Ishikawa (cell line): ENCODE measurements at regions not wholly inside any gene's neighbourhood (a gene's known extent, or its start where the extent isn't known, plus 50 kb on each side); places are given as distances from the start of the nearest gene placed in this dataset.

Experiments used
- CEBPB ChIP-seq: IDR thresholded peaks from 2 replicates; pipeline ENCODE4 v1.6.1; 2012
- EGR1 ChIP-seq: IDR thresholded peaks from 2 replicates; pipeline ENCODE4 v1.6.1; 2012
- EP300 ChIP-seq: IDR thresholded peaks from 2 replicates; pipeline ENCODE4 v1.6.1; 2012; ENCODE audit warnings: borderline replicate concordance
- MAX ChIP-seq: IDR thresholded peaks from 2 replicates; pipeline ENCODE4 v1.6.1; 2012
- RAD21 ChIP-seq: IDR thresholded peaks from 2 replicates; pipeline ENCODE4 v1.6.1; 2012; ENCODE audit warnings: low read depth
- REST ChIP-seq: IDR thresholded peaks from 2 replicates; pipeline ENCODE4 v1.6.1; 2012; ENCODE audit warnings: low read depth, mild to moderate bottlenecking
- TAF1 ChIP-seq: IDR thresholded peaks from 2 replicates; pipeline ENCODE4 v1.6.1; 2012; ENCODE audit warnings: low read depth, mild to moderate bottlenecking
- TCF12 ChIP-seq: IDR thresholded peaks from 2 replicates; pipeline ENCODE4 v1.6.1; 2012; ENCODE audit warnings: low read depth
- TEAD4 ChIP-seq: IDR thresholded peaks from 2 replicates; pipeline ENCODE4 v1.6.1; 2012
- YY1 ChIP-seq: IDR thresholded peaks from 2 replicates; pipeline ENCODE4 v1.6.1; 2012; ENCODE audit warnings: low read depth
- ZBTB7A ChIP-seq: IDR thresholded peaks from 2 replicates; pipeline ENCODE4 v1.6.1; 2012; ENCODE audit warnings: low read depth

- TF ChIP-seq RAD21 (no peak), EP300 (no peak), EGR1 (no peak), REST (no peak), MAX (no peak), ZBTB7A (no peak), CEBPB (no peak), YY1 (no peak), TEAD4 (no peak), TCF12 (no peak), TAF1 (no peak)
Observed at GRCh38 chr6:91868539-91869202, 1281.8 kb upstream of the MAP3K7 start.
